ENCODE measurements at regions not wholly inside any gene's neighbourhood (a gene's known extent, or its start where the extent isn't known, plus 50 kb on each side); places are given as distances from the start of the nearest gene placed in this dataset.

GRCh38 chr7:92939666-92940360 is 103.4 kb upstream of the CDK6 start:
- TF ChIP-seq ZFX (IDR thresholded peaks at IDR 0.05) (no peak), CTCF (conservative IDR thresholded peaks at IDR 0.05) (no peak)
- H3K27ac ChIP-seq, result no peak overlapping the region

DNA sequence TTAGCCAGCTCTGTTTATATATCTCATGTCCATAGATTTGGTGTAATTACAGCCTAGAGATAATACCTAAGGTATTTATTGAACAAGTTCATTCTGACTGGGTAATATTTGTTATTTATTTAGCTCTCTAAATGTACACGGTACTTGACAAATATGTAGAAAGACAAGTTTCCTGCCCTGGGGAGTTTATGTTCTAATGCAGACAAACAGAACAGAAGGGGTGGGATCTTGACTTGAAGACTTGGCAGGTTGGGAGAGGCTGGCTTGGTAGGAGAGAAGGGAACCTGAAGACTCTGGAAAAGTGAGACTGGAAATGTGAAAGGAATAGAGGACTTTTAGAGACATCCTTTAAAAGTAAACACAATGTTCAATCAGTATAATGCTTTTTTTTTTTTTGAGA is 97.7 kb upstream of the CDK6 start:
- H3K27ac ChIP-seq, result peak overlapping the region; percentile 29; the same call in 1 of the 2 replicates
- no peak for TF ChIP-seq CTCF (conservative IDR thresholded peaks at IDR 0.05)
- no peak for TF ChIP-seq ZFX (IDR thresholded peaks at IDR 0.05)

DNA sequence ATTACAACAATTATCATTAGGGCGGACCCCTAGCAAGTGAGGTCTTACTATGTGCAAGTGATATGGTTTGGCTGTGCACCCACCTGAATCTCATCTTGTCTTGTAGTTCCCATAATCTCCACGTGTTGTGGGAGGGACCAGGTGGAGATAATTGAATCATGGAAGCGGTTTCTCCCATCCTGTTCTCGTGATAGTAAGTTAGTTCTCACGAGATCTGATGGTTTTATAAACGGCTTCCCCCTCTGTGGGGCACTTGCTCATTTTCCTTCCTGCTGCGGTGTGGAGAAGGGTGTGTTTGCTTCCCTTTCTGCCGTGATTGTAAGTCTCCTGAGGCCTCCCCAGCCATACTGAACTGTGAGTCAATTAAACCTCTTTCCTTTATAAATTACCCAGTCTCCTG is 96.1 kb upstream of the CDK6 start:
- H3K27ac ChIP-seq, result no peak overlapping the region
- TF ChIP-seq ZFX (IDR thresholded peaks at IDR 0.05) (no peak), CTCF (conservative IDR thresholded peaks at IDR 0.05) (no peak)

DNA sequence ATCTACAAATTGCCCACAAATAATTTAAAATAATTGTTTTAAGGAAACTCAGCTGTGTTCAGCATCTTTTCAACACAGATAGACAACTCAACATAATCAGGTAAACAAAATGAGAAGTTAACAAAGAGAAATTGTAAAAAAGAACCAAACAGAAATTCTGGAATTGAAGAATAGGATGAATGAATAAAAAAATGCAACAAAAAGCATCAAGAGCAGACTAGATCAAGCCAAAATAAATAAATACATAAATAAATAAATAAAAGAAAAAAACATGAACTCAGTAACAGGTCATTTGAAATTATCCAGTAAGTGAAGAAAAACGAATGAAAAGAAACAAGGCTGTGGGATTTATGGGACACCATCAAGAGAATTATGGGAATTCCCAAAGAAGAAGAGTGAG is 94.0 kb upstream of the CDK6 start:
- H3K27ac ChIP-seq, result no peak overlapping the region
- TF ChIP-seq ZFX (IDR thresholded peaks at IDR 0.05) (no peak), CTCF (conservative IDR thresholded peaks at IDR 0.05) (no peak)

GRCh38 chr7:92926697-92927044 is 90.3 kb upstream of the CDK6 start:
- no peak overlapping the region for H3K27ac ChIP-seq
- no peak for TF ChIP-seq ZFX (IDR thresholded peaks at IDR 0.05)
- TF ChIP-seq CTCF (conservative IDR thresholded peaks at IDR 0.05), result no peak

GRCh38 chr7:92925876-92926696 is 89.7 kb upstream of the CDK6 start:
- TF ChIP-seq ZFX (IDR thresholded peaks at IDR 0.05) (no peak), CTCF (conservative IDR thresholded peaks at IDR 0.05) (no peak)

GRCh38 chr7:92924800-92925199 is 88.4 kb upstream of the CDK6 start:
- TF ChIP-seq CTCF (conservative IDR thresholded peaks at IDR 0.05), result no peak
- no peak for TF ChIP-seq ZFX (IDR thresholded peaks at IDR 0.05)
- no peak overlapping the region for H3K27ac ChIP-seq

More at GRCh38 chr7:92925876-92926696, 89.7 kb upstream of the CDK6 start:
- H3K27ac ChIP-seq, result no peak overlapping the region
